NCI-H1048 (cell line): ENCODE measurements at regions not wholly inside any gene's neighbourhood (a gene's known extent, or its start where the extent isn't known, plus 50 kb on each side); places are given as distances from the start of the nearest gene placed in this dataset.
"Not testable (repeated sequence)": the region's sequence is repeated elsewhere in the genome, so short reads cannot be mapped to it uniquely, and the experiment has no call there.

Experiments used
- DNase-seq: peaks from one replicate; lab custom pipeline; 2025; lab: John Stamatoyannopoulos, UW

- not testable (repeated sequence) for DNase-seq
These were observed 473.3 kb downstream of the SPATA31A6 start for GRCh38 chr9:42656789-42657188.

GRCh38 chr9:42657496-42657895 is 474.0 kb downstream of the SPATA31A6 start:
- DNase-seq, result not testable (repeated sequence)

- not testable (repeated sequence) for DNase-seq
These were observed 513.7 kb downstream of the SPATA31A6 start for GRCh38 chr9:42697146-42697545.

GRCh38 chr9:42702890-42703289 is 519.4 kb downstream of the SPATA31A6 start:
- not testable (repeated sequence) for DNase-seq

GRCh38 chr9:42724841-42725835 is 541.7 kb downstream of the SPATA31A6 start:
- not testable (repeated sequence) for DNase-seq

GRCh38 chr9:42743030-42743814 is 559.8 kb downstream of the SPATA31A6 start:
- peak; percentile 47 for DNase-seq

GRCh38 chr9:42757251-42757650 is 573.8 kb downstream of the SPATA31A6 start:
- DNase-seq, result not testable (repeated sequence)

- DNase-seq, result not testable (repeated sequence)
These were observed 575.9 kb downstream of the SPATA31A6 start for GRCh38 chr9:42759320-42759719.

GRCh38 chr9:42782201-42782600 is 598.7 kb downstream of the SPATA31A6 start:
- not testable (repeated sequence) for DNase-seq

GRCh38 chr9:42792725-42793124 is 609.3 kb downstream of the SPATA31A6 start:
- not testable (repeated sequence) for DNase-seq

- DNase-seq, result not testable (repeated sequence)
These were observed 615.1 kb downstream of the SPATA31A6 start for GRCh38 chr9:42798571-42798970.

- DNase-seq, result not testable (repeated sequence)
These were observed 619.3 kb downstream of the SPATA31A6 start for GRCh38 chr9:42802716-42803115.

GRCh38 chr9:42806674-42807073 is 623.2 kb downstream of the SPATA31A6 start:
- not testable (repeated sequence) for DNase-seq

GRCh38 chr9:42821468-42821867 is 638.0 kb downstream of the SPATA31A6 start:
- not testable (repeated sequence) for DNase-seq

- not testable (repeated sequence) for DNase-seq
These were observed 664.7 kb downstream of the SPATA31A6 start for GRCh38 chr9:42848156-42848555.

- DNase-seq, result not testable (repeated sequence)
These were observed 667.6 kb downstream of the SPATA31A6 start for GRCh38 chr9:42850896-42851693.

GRCh38 chr9:42851701-42852100 is 668.2 kb downstream of the SPATA31A6 start:
- not testable (repeated sequence) for DNase-seq

- not testable (repeated sequence) for DNase-seq
These were observed 668.9 kb downstream of the SPATA31A6 start for GRCh38 chr9:42852133-42852930.

- DNase-seq, result not testable (repeated sequence)
These were observed 676.7 kb downstream of the SPATA31A6 start for GRCh38 chr9:42860133-42860532.

- DNase-seq, result not testable (repeated sequence)
These were observed 679.0 kb downstream of the SPATA31A6 start for GRCh38 chr9:42862465-42862864.
